ENCODE measurements at regions not wholly inside any gene's neighbourhood (a gene's known extent, or its start where the extent isn't known, plus 50 kb on each side); places are given as distances from the start of the nearest gene placed in this dataset.

DNA sequence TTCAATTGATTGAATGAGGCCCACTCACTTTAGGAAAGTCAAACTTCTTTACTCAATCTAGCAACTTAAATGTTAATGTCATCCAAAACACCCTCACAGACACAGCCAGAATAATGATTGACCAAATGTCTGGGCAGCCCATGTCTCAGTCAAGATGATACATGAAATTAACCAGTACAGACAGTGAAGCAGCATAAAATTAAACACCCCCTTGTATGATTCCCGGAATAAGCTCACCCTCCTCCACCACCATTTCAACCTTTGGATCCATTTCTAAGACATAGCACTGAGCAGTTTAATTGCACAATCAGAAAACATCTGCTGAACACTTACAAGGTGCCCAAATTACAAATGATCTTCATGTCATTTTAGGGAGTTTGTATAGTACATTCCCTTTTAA lies 570.7 kb upstream of the ID2 start:
- TF ChIP-seq, protein P1, sequence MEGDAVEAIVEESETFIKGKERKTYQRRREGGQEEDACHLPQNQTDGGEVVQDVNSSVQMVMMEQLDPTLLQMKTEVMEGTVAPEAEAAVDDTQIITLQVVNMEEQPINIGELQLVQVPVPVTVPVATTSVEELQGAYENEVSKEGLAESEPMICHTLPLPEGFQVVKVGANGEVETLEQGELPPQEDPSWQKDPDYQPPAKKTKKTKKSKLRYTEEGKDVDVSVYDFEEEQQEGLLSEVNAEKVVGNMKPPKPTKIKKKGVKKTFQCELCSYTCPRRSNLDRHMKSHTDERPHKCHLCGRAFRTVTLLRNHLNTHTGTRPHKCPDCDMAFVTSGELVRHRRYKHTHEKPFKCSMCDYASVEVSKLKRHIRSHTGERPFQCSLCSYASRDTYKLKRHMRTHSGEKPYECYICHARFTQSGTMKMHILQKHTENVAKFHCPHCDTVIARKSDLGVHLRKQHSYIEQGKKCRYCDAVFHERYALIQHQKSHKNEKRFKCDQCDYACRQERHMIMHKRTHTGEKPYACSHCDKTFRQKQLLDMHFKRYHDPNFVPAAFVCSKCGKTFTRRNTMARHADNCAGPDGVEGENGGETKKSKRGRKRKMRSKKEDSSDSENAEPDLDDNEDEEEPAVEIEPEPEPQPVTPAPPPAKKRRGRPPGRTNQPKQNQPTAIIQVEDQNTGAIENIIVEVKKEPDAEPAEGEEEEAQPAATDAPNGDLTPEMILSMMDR (IDR thresholded peaks at IDR 0.05; ENCODE audit: poor library complexity, severe bottlenecking), result no peak
- no peak for TF ChIP-seq SMC3 (conservative IDR thresholded peaks at IDR 0.05; ENCODE audit: poor library complexity)
- TF ChIP-seq, protein P2, sequence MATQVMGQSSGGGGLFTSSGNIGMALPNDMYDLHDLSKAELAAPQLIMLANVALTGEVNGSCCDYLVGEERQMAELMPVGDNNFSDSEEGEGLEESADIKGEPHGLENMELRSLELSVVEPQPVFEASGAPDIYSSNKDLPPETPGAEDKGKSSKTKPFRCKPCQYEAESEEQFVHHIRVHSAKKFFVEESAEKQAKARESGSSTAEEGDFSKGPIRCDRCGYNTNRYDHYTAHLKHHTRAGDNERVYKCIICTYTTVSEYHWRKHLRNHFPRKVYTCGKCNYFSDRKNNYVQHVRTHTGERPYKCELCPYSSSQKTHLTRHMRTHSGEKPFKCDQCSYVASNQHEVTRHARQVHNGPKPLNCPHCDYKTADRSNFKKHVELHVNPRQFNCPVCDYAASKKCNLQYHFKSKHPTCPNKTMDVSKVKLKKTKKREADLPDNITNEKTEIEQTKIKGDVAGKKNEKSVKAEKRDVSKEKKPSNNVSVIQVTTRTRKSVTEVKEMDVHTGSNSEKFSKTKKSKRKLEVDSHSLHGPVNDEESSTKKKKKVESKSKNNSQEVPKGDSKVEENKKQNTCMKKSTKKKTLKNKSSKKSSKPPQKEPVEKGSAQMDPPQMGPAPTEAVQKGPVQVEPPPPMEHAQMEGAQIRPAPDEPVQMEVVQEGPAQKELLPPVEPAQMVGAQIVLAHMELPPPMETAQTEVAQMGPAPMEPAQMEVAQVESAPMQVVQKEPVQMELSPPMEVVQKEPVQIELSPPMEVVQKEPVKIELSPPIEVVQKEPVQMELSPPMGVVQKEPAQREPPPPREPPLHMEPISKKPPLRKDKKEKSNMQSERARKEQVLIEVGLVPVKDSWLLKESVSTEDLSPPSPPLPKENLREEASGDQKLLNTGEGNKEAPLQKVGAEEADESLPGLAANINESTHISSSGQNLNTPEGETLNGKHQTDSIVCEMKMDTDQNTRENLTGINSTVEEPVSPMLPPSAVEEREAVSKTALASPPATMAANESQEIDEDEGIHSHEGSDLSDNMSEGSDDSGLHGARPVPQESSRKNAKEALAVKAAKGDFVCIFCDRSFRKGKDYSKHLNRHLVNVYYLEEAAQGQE (IDR thresholded peaks at IDR 0.05; ENCODE audit: borderline replicate concordance), result no peak
- no peak for TF ChIP-seq RAD21 (conservative IDR thresholded peaks at IDR 0.05)
- no peak for TF ChIP-seq EP300 (conservative IDR thresholded peaks at IDR 0.05; ENCODE audit: poor library complexity, severe bottlenecking)
- no peak for TF ChIP-seq TAF1 (IDR thresholded peaks at IDR 0.05; ENCODE audit: low read depth)
- no peak for TF ChIP-seq EZH2 (IDR thresholded peaks at IDR 0.05; ENCODE audit: borderline replicate concordance, insufficient read depth, low read length, poor library complexity, severe bottlenecking)
- TF ChIP-seq MXI1 (conservative IDR thresholded peaks at IDR 0.05; ENCODE audit: poor library complexity, severe bottlenecking), result no peak
- no peak for TF ChIP-seq POLR2AphosphoS5 (IDR thresholded peaks at IDR 0.05)

Data from neural cell (in vitro differentiated cells).